Muscle of back (tissue), 3 donors: ENCODE measurements at regions not wholly inside any gene's neighbourhood (a gene's known extent, or its start where the extent isn't known, plus 50 kb on each side); places are given as distances from the start of the nearest gene placed in this dataset.

ENCODE experiments used
- DNase-seq, 3 donors: peaks; one replicate each; pipeline versions ENCODE4 v3.0.0 to v3.0.0-alpha.2; 2013

DNA sequence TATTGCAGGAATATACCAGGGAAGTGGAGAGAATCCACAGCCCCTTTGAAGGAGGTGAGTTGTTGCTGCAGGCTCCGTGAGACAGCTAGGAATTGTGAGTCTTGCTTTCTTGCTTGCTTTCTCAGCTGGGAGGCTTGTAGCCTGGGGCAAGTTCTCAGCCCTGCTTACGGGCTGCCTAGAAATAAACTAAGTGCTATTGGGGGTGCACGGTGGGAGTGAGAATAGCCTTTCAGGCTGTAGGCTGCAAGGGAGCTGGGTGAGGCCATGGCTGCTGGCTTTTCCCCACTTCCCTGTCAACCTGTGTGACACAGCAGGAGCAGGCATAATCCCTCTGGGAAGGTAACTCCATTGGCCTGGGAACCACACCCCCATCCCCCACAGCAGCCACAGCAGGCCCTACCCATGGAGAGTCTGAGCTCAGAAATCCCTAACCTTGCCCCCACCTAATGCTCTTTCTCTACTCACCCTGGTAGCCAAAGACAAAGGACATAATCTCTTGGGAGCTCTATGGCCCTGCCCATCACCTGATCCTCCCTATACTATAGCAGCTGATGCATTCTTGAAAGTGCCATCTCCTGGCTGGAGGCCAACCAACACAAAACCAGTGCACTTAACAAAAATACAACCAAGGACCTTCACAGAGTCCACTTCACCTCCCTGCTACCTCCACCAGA lies 113.0 kb downstream of the MMRN1 start:
- no peak for DNase-seq

- DNase-seq, result no peak
These were observed 114.3 kb upstream of the CCSER1 start for GRCh38 chr4:90012918-90013317.

GRCh38 chr4:90024519-90024918 lies 102.7 kb upstream of the CCSER1 start:
- no peak for DNase-seq

DNA sequence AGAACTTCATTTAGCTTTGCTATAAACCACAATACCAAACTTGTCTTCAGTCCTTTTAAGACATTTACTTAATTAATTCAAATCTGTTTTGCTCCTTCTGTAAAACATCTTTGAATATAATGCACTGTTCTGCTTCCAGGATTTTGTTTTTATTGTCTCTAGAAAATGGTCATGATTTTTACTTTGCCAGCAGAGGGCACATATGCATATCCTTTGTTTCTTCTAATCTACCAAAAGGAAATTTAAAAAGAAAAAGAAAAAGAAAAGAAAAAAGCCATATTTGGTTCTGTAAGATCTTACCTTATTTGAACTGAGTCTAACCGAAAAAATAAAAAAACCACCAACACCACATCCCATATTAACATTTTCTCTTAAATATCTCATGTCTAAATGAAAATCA lies 101.9 kb upstream of the CCSER1 start:
- DNase-seq, result no peak

DNA sequence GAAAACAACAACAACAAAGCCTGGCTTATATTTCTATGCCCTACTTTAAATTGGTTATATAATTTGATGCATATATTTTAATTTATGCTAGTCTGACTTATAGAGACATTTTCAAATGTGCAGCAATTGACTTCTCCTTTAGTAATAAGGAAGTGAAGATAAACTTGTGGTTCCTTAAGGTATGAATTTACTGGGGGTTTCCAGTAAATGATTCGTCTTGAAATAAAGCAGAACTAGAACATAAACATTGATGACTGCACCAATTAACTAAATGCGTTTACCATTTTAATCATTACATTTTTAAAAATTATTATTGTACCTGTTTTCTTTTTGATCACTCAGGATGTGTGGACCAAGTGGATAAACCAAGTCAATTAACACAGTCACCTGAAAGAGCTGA lies 99.6 kb upstream of the CCSER1 start:
- no peak for DNase-seq

- DNase-seq, result no peak
These were observed 98.7 kb upstream of the CCSER1 start for GRCh38 chr4:90028460-90028859.

- DNase-seq, result no peak
These were observed 97.0 kb upstream of the CCSER1 start for GRCh38 chr4:90030202-90030601.

- DNase-seq, result no peak
These were observed 96.2 kb upstream of the CCSER1 start for GRCh38 chr4:90030953-90031352.

DNA sequence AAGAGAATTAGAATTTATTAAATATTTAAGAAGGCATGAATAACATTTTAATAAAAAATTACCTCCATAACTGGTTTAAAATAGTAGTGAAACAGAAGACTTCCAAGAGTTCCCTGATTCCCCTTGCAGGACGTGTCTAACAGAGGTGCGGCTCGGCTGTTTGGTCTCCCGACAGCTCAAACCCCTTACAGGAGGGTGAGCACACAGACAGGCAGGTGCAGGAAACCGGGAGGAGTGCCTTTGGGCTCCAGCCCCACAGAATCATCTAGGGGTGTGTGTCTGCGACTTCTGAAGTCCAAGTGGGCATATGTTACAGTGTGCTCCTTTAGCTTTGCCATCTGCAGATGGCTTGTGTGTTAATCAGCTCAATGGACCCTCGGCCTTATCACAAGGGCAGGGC lies 88.1 kb upstream of the CCSER1 start:
- no peak for DNase-seq

- no peak for DNase-seq
These were observed 75.2 kb upstream of the CCSER1 start for GRCh38 chr4:90051999-90052398.

GRCh38 chr4:90057091-90057490 lies 70.1 kb upstream of the CCSER1 start:
- DNase-seq, result no peak

DNA sequence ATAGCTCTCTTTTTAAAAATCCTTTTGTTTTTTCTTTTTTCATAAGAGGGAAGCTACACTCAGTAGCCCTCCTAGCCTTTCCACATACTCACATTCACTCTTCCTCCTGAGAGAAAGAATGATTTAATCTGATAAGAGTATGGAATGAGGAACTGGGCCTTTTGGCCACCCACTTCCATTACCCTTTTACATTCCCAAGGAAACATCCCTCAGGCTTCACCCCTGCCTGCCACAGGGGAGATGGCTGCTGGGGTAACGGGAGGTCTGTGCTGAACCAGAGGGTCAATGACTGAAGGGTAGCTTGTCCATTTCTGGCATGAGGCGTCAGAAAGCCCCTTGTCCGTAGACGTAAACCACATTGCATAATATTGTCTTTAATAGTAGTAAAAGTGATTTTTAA lies 67.2 kb upstream of the CCSER1 start:
- no peak for DNase-seq

GRCh38 chr4:90061881-90062280 lies 65.3 kb upstream of the CCSER1 start:
- no peak for DNase-seq

DNA sequence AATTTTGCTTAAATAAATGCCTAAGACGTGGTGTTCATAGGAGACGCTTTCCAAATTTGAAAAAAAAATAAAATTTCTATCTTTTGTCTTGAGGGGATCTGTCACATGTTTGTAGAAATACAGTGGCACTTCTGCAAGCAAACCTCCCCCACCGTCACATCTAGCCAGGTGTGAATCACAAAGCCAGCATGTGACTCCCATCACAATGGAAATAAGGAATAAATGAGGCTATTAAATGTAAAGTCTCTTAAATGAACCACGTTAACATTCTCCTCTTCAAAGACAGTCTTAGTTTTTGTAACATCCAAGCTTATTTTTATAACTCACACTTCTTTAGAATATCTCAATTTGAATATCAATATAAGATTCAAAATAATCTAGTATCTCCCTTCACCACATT lies 63.0 kb upstream of the CCSER1 start:
- no peak for DNase-seq

GRCh38 chr4:90069151-90069550 lies 58.0 kb upstream of the CCSER1 start:
- no peak for DNase-seq

GRCh38 chr4:90071289-90072235 lies 55.6 kb upstream of the CCSER1 start:
- DNase-seq, result peak in 1 of 3 donors; percentile 6

GRCh38 chr4:90074322-90074886 lies 52.8 kb upstream of the CCSER1 start:
- no peak for DNase-seq
